ENCODE measurements at regions not wholly inside any gene's neighbourhood (a gene's known extent, or its start where the extent isn't known, plus 50 kb on each side); places are given as distances from the start of the nearest gene placed in this dataset.

GRCh38 chr7:96638669-96639068, 71.0 kb downstream of the SEM1 start:
- Mint-ChIP-seq H3K9me3 (peaks cover 0 to 5% (median 2%) of the 10 kb centered on the region in 7 donors), H3K27me3 (no peaks in the 10 kb centered on the region), H3K4me1 (no peaks in the 10 kb centered on the region), H3K4me3 (no peak overlapping the region), H3K27ac (no peak overlapping the region), H3K36me3 (no peaks in the 10 kb centered on the region)
- ATAC-seq (ENCODE audit: low read depth in 2 of 2) (no peak), DNase-seq (no peak)

DNA sequence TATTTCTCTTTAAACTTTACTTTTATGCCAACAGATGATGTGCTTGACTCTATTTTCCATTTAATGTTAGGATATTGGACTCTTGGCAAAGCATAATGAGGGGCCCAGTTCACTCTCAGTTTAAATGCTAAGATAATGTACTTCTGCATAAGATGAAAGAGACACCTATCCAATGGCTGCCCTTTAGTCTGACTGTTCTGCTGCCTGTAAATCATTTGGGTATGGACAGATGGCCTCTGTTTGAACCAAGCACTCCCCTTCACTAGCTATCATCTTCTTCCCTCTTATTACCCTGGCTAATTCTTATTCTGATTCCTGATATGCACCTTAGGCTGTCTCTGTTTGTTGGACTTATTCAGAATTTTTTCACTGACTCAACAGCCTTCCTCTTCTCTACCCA, 72.1 kb downstream of the SEM1 start:
- ATAC-seq (ENCODE audit: low read depth in 2 of 2) = no peak
- Mint-ChIP-seq H3K4me1 (no peaks in the 10 kb centered on the region), H3K27ac (no peak overlapping the region), H3K27me3 (no peaks in the 10 kb centered on the region), H3K9me3 (peaks cover 0 to under 1% (median 0%) of the 10 kb centered on the region in 7 donors), H3K36me3 (no peaks in the 10 kb centered on the region), H3K4me3 (no peak overlapping the region)
- no peak for DNase-seq

- no peak for DNase-seq
- H3K36me3 Mint-ChIP-seq = no peaks in the 10 kb centered on the region
- no peak for ATAC-seq (ENCODE audit: low read depth in 2 of 2)
- peaks cover 0 to 4% (median 0%) of the 10 kb centered on the region in 3 donors for H3K27me3 Mint-ChIP-seq
- no peaks in the 10 kb centered on the region for H3K4me1 Mint-ChIP-seq
- H3K27ac Mint-ChIP-seq = no peak overlapping the region
- H3K9me3 Mint-ChIP-seq = no peaks in the 10 kb centered on the region
- no peak overlapping the region for H3K4me3 Mint-ChIP-seq
Measured at GRCh38 chr7:96636979-96637378, 72.7 kb downstream of the SEM1 start.

DNA sequence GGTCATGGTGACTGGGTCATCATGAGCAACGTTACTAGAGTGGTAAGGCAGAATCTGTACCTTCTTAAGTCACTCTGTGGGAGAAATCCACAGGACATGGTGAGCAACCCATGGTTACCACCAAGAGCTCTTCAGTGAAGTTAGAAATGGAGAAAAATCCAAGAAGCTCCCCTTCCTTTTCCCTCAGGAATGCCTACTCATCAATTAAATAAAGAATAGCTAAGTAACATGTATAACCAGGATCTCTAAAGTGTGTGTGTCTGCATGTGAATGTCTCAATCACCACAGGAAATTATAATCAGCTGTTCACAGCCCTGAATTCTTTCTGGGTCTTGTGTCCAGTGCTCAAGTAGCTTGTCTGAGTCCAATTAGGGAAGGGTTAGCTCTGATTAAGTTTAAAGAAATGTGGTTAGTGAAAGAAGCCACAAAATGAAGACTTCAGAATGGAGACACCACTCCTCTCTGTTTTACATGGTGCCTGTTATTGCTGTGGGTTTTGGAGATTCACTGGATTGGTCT, 73.2 kb downstream of the SEM1 start:
- no peaks in the 10 kb centered on the region for H3K4me1 Mint-ChIP-seq
- peaks cover 0 to 4% (median 0%) of the 10 kb centered on the region in 3 donors for H3K27me3 Mint-ChIP-seq
- no peaks in the 10 kb centered on the region for H3K36me3 Mint-ChIP-seq
- DNase-seq (no peak), ATAC-seq (ENCODE audit: low read depth in 2 of 2) (no peak)
- no peaks in the 10 kb centered on the region for H3K9me3 Mint-ChIP-seq
- H3K4me3 Mint-ChIP-seq = no peak overlapping the region
- H3K27ac Mint-ChIP-seq = no peak overlapping the region

GRCh38 chr7:96629884-96630283, 79.8 kb downstream of the SEM1 start:
- no peak for DNase-seq
- ATAC-seq (ENCODE audit: low read depth in 2 of 2) = no peak
- Mint-ChIP-seq H3K9me3 (peaks cover 0 to 15% (median 5%) of the 10 kb centered on the region in 7 donors), H3K27ac (no peak overlapping the region), H3K4me3 (no peak overlapping the region), H3K27me3 (peaks cover 0 to 4% (median 0%) of the 10 kb centered on the region in 3 donors), H3K4me1 (no peaks in the 10 kb centered on the region), H3K36me3 (no peaks in the 10 kb centered on the region)

DNA sequence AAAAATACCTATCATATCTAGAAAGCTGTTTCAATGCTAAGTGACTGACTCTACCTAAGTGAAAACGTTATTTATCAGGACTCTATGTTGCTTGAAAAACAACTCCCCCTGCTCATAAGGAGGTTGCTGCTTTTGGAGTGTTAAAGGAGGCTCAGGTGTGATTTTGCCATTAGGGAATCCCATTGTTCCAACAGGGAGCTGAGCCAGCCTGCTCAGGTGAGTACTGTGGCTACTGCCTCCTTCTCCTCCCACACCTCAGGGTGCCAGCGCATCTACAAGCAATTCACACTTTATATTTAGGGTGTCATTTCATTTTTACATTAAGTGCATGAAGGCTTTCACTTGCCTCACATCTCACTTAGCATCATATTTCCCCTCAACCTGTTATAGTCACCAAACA, 84.7 kb downstream of the SEM1 start:
- H3K27me3 Mint-ChIP-seq = no peaks in the 10 kb centered on the region
- no peaks in the 10 kb centered on the region for H3K4me1 Mint-ChIP-seq
- H3K36me3 Mint-ChIP-seq = peaks cover 5 to 8% of the 10 kb centered on the region in 2 donors
- no peak overlapping the region for H3K4me3 Mint-ChIP-seq
- peaks cover 3 to 18% (median 10%) of the 10 kb centered on the region in 7 donors for H3K9me3 Mint-ChIP-seq
- H3K27ac Mint-ChIP-seq = no peak overlapping the region
- no peak for ATAC-seq (ENCODE audit: low read depth in 2 of 2)
- DNase-seq = no peak

- no peak for ATAC-seq (ENCODE audit: low read depth in 2 of 2)
- no peak overlapping the region for H3K4me3 Mint-ChIP-seq
Measured at GRCh38 chr7:96621932-96622331, 87.7 kb downstream of the SEM1 start.

DNA sequence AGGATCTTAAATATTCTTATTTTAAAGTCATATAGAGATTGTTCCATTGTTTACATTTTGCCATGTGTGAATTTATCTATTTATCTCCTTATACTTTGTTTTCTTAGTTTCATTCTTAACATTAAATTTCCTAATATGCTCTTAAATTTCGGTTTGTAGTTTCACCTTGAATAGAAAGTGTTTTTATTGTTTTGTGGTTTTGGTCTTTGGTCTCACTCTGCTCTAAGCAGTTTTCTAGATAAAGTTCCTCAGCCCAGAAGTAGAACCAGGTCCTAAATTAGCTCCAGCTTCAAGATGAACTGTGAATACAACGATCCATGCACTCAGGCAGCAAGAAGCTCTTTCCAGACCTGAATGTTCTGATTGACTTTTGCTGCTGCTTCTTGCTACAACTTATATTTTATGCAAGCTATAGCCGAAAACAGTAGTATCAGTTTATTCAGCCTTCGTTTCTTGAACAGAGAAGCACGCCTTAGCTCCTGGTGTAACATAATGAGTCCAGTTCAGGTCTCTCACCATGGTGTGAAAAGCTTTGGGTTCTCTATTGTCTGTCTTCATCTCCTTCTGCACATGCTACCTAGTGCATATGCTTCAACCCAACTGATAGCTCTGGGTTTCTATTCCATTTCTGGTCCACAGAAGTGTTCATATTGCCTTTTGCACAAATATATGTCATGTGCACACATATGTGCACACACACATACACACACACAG, 95.3 kb downstream of the SEM1 start:
- peaks cover 0 to 7% of the 10 kb centered on the region in 2 donors for H3K36me3 Mint-ChIP-seq

More at GRCh38 chr7:96621932-96622331, 87.7 kb downstream of the SEM1 start:
- Mint-ChIP-seq H3K27ac (no peak overlapping the region), H3K36me3 (peaks cover 5 to 14% of the 10 kb centered on the region in 2 donors), H3K4me1 (no peaks in the 10 kb centered on the region), H3K27me3 (no peaks in the 10 kb centered on the region), H3K9me3 (peaks cover 11 to 40% (median 18%) of the 10 kb centered on the region in 7 donors)
- no peak for DNase-seq

GRCh38 chr7:96612034-96612433, 97.6 kb downstream of the SEM1 start:
- Mint-ChIP-seq H3K4me3 (no peak overlapping the region), H3K27me3 (peaks cover 7 to 11% (median 7%) of the 10 kb centered on the region in 3 donors)

More for the DNA sequence above, 95.3 kb downstream of the SEM1 start:
- Mint-ChIP-seq H3K27ac (no peak overlapping the region), H3K4me1 (no peaks in the 10 kb centered on the region), H3K27me3 (peaks cover 0 to 7% (median 5%) of the 10 kb centered on the region in 3 donors), H3K9me3 (peaks cover 9 to 44% (median 18%) of the 10 kb centered on the region in 7 donors), H3K4me3 (no peak overlapping the region)
- ATAC-seq (ENCODE audit: low read depth in 2 of 2) = no peak
- DNase-seq = no peak

GRCh38 chr7:96605045-96605716, 104.5 kb downstream of the SEM1 start:
- DNase-seq (no peak), ATAC-seq (ENCODE audit: low read depth in 2 of 2) (no peak)
- Mint-ChIP-seq H3K9me3 (peaks cover 0 to 4% (median 0%) of the 10 kb centered on the region in 7 donors), H3K27me3 (peaks cover 4 to 12% (median 7%) of the 10 kb centered on the region in 3 donors), H3K4me3 (no peak overlapping the region), H3K4me1 (no peaks in the 10 kb centered on the region), H3K27ac (no peak overlapping the region), H3K36me3 (no peaks in the 10 kb centered on the region)

More at GRCh38 chr7:96612034-96612433, 97.6 kb downstream of the SEM1 start:
- peaks cover 3 to 21% (median 10%) of the 10 kb centered on the region in 7 donors for H3K9me3 Mint-ChIP-seq
- H3K27ac Mint-ChIP-seq = no peak overlapping the region
- no peaks in the 10 kb centered on the region for H3K4me1 Mint-ChIP-seq
- H3K36me3 Mint-ChIP-seq = no peaks in the 10 kb centered on the region
- DNase-seq (no peak), ATAC-seq (ENCODE audit: low read depth in 2 of 2) (no peak)

- ATAC-seq (ENCODE audit: low read depth in 2 of 2) (no peak), DNase-seq (no peak)
- H3K27me3 Mint-ChIP-seq = peaks cover 6 to 9% (median 7%) of the 10 kb centered on the region in 3 donors
- H3K27ac Mint-ChIP-seq = no peak overlapping the region
- H3K9me3 Mint-ChIP-seq = no peaks in the 10 kb centered on the region
- H3K4me3 Mint-ChIP-seq = no peak overlapping the region
- H3K36me3 Mint-ChIP-seq = no peaks in the 10 kb centered on the region
- H3K4me1 Mint-ChIP-seq = no peaks in the 10 kb centered on the region
Measured at GRCh38 chr7:96599288-96599936, 110.2 kb downstream of the SEM1 start.

- Mint-ChIP-seq H3K27me3 (peaks cover 6 to 9% (median 7%) of the 10 kb centered on the region in 3 donors), H3K9me3 (no peaks in the 10 kb centered on the region), H3K36me3 (no peaks in the 10 kb centered on the region), H3K4me1 (no peaks in the 10 kb centered on the region), H3K27ac (no peak overlapping the region), H3K4me3 (no peak overlapping the region)
- ATAC-seq (ENCODE audit: low read depth in 2 of 2) (no peak), DNase-seq (no peak)
Measured at GRCh38 chr7:96598421-96598820, 111.2 kb downstream of the SEM1 start.

- DNase-seq (no peak), ATAC-seq (ENCODE audit: low read depth in 2 of 2) (no peak)
- no peaks in the 10 kb centered on the region for H3K36me3 Mint-ChIP-seq
- H3K27ac Mint-ChIP-seq = no peak overlapping the region
- no peak overlapping the region for H3K4me3 Mint-ChIP-seq
- H3K4me1 Mint-ChIP-seq = no peaks in the 10 kb centered on the region
- peaks cover 3 to 23% (median 14%) of the 10 kb centered on the region in 3 donors for H3K27me3 Mint-ChIP-seq
- no peaks in the 10 kb centered on the region for H3K9me3 Mint-ChIP-seq
Measured at GRCh38 chr7:96596120-96596826, 113.4 kb downstream of the SEM1 start.

Measured in naive B cell (primary cell).